ENCODE measurements at regions not wholly inside any gene's neighbourhood (a gene's known extent, or its start where the extent isn't known, plus 50 kb on each side); places are given as distances from the start of the nearest gene placed in this dataset.

GRCh38 chr18:77524909-77525308 is 275.3 kb downstream of the GALR1 start:
- Histone ChIP-seq H3K4me1 (ENCODE audit: insufficient read depth, low read length, poor library complexity, severe bottlenecking) (no peaks in the 10 kb centered on the region), H3K36me3 (ENCODE audit: insufficient read depth, low read length) (no peaks in the 10 kb centered on the region), H3K79me2 (ENCODE audit: insufficient read depth, low read depth, low read length) (no peaks in the 10 kb centered on the region), H3K4me3 (ENCODE audit: low read depth, low read length, poor library complexity, severe bottlenecking) (no peak overlapping the region), H2AFZ (ENCODE audit: low read length) (no peak overlapping the region), H4K20me1 (ENCODE audit: insufficient read depth, low read length) (no peaks in the 10 kb centered on the region), H3K4me2 (ENCODE audit: low read length) (no peak overlapping the region), H3K27ac (ENCODE audit: low read depth, low read length, poor library complexity, severe bottlenecking) (no peak overlapping the region), H3K9me2 (ENCODE audit: insufficient read depth, low read length) (no peaks in the 10 kb centered on the region), H3K9me3 (ENCODE audit: low read length) (no peaks in the 10 kb centered on the region)
- intact Hi-C loops (cut with micrococcal nuclease; ENCODE audit: unreplicated experiment) = no loop called here
- POLR2A ChIA-PET = no interaction called here
- no TSS peak for BruUV-seq (replicated peaks)
- TF ChIP-seq, protein P1, sequence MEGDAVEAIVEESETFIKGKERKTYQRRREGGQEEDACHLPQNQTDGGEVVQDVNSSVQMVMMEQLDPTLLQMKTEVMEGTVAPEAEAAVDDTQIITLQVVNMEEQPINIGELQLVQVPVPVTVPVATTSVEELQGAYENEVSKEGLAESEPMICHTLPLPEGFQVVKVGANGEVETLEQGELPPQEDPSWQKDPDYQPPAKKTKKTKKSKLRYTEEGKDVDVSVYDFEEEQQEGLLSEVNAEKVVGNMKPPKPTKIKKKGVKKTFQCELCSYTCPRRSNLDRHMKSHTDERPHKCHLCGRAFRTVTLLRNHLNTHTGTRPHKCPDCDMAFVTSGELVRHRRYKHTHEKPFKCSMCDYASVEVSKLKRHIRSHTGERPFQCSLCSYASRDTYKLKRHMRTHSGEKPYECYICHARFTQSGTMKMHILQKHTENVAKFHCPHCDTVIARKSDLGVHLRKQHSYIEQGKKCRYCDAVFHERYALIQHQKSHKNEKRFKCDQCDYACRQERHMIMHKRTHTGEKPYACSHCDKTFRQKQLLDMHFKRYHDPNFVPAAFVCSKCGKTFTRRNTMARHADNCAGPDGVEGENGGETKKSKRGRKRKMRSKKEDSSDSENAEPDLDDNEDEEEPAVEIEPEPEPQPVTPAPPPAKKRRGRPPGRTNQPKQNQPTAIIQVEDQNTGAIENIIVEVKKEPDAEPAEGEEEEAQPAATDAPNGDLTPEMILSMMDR (conservative IDR thresholded peaks at IDR 0.05; ENCODE audit: low read length) = no peak
- no peak for TF ChIP-seq EZH2phosphoT487 (IDR thresholded peaks at IDR 0.05; ENCODE audit: borderline replicate concordance, low read depth, low read length)
- CTCF ChIA-PET (ENCODE audit: unreplicated experiment) = no interaction called here
- DNase-seq (ENCODE audit: low spot score) = no peak

- no peaks in the 10 kb centered on the region for H3K79me2 ChIP-seq (ENCODE audit: insufficient read depth, low read depth, low read length)
- no peak overlapping the region for H3K4me2 ChIP-seq (ENCODE audit: low read length)
- H4K20me1 ChIP-seq (ENCODE audit: insufficient read depth, low read length) = no peaks in the 10 kb centered on the region
- intact Hi-C loops (cut with micrococcal nuclease; ENCODE audit: unreplicated experiment) = no loop called here
- H3K27ac ChIP-seq (ENCODE audit: low read depth, low read length, poor library complexity, severe bottlenecking) = no peak overlapping the region
- no peaks in the 10 kb centered on the region for H3K9me2 ChIP-seq (ENCODE audit: insufficient read depth, low read length)
- H2AFZ ChIP-seq (ENCODE audit: low read length) = no peak overlapping the region
- no peaks in the 10 kb centered on the region for H3K36me3 ChIP-seq (ENCODE audit: insufficient read depth, low read length)
- DNase-seq (ENCODE audit: low spot score) = no peak
- no peaks in the 10 kb centered on the region for H3K4me1 ChIP-seq (ENCODE audit: insufficient read depth, low read length, poor library complexity, severe bottlenecking)
- ChIA-PET POLR2A (no interaction called here), CTCF (ENCODE audit: unreplicated experiment) (no interaction called here)
- BruUV-seq (replicated peaks) = no TSS peak
- TF ChIP-seq, protein P1 (conservative IDR thresholded peaks at IDR 0.05; ENCODE audit: low read length) = no peak
- TF ChIP-seq EZH2phosphoT487 (IDR thresholded peaks at IDR 0.05; ENCODE audit: borderline replicate concordance, low read depth, low read length) = no peak
- no peak overlapping the region for H3K4me3 ChIP-seq (ENCODE audit: low read depth, low read length, poor library complexity, severe bottlenecking)
- H3K9me3 ChIP-seq (ENCODE audit: low read length) = no peaks in the 10 kb centered on the region
These were observed 277.3 kb downstream of the GALR1 start for GRCh38 chr18:77526962-77527361.

- ChIA-PET POLR2A (no interaction called here), CTCF (ENCODE audit: unreplicated experiment) (no interaction called here)
- Histone ChIP-seq H3K4me2 (ENCODE audit: low read length) (no peak overlapping the region), H4K20me1 (ENCODE audit: insufficient read depth, low read length) (no peaks in the 10 kb centered on the region), H2AFZ (ENCODE audit: low read length) (no peak overlapping the region), H3K79me2 (ENCODE audit: insufficient read depth, low read depth, low read length) (no peaks in the 10 kb centered on the region), H3K9me2 (ENCODE audit: insufficient read depth, low read length) (no peaks in the 10 kb centered on the region), H3K27ac (ENCODE audit: low read depth, low read length, poor library complexity, severe bottlenecking) (no peak overlapping the region), H3K4me1 (ENCODE audit: insufficient read depth, low read length, poor library complexity, severe bottlenecking) (no peaks in the 10 kb centered on the region), H3K9me3 (ENCODE audit: low read length) (no peaks in the 10 kb centered on the region), H3K36me3 (ENCODE audit: insufficient read depth, low read length) (no peaks in the 10 kb centered on the region), H3K4me3 (ENCODE audit: low read depth, low read length, poor library complexity, severe bottlenecking) (no peak overlapping the region)
- TF ChIP-seq, protein P1 (conservative IDR thresholded peaks at IDR 0.05; ENCODE audit: low read length) = no peak
- TF ChIP-seq EZH2phosphoT487 (IDR thresholded peaks at IDR 0.05; ENCODE audit: borderline replicate concordance, low read depth, low read length) = no peak
- BruUV-seq (replicated peaks) = no TSS peak
- intact Hi-C loops (cut with micrococcal nuclease; ENCODE audit: unreplicated experiment) = no loop called here
- no peak for DNase-seq (ENCODE audit: low spot score)
These were observed 279.2 kb downstream of the GALR1 start for GRCh38 chr18:77528872-77529271.
